ENCODE measurements at regions not wholly inside any gene's neighbourhood (a gene's known extent, or its start where the extent isn't known, plus 50 kb on each side); places are given as distances from the start of the nearest gene placed in this dataset.

DNA sequence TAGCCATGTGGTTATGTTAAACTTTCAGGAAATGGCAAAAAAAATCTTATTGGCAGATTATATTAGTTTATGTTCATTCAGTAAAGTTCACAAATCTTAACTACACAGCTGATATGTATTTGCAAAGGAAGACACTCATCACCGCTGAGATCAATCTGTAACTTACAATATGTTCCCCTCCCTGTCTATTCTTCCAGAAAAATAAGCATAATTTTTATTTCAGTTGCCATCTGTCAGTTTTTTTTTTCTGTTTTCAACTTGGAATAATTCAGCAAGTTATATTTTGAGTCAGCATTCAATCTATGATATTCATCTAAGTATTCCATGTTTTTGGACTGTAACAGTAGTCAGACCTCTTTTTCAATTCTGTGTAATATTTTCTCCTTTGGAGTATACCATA lies 1019.9 kb upstream of the PTPRD start:
- TF ChIP-seq, protein P1, sequence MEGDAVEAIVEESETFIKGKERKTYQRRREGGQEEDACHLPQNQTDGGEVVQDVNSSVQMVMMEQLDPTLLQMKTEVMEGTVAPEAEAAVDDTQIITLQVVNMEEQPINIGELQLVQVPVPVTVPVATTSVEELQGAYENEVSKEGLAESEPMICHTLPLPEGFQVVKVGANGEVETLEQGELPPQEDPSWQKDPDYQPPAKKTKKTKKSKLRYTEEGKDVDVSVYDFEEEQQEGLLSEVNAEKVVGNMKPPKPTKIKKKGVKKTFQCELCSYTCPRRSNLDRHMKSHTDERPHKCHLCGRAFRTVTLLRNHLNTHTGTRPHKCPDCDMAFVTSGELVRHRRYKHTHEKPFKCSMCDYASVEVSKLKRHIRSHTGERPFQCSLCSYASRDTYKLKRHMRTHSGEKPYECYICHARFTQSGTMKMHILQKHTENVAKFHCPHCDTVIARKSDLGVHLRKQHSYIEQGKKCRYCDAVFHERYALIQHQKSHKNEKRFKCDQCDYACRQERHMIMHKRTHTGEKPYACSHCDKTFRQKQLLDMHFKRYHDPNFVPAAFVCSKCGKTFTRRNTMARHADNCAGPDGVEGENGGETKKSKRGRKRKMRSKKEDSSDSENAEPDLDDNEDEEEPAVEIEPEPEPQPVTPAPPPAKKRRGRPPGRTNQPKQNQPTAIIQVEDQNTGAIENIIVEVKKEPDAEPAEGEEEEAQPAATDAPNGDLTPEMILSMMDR (IDR thresholded peaks at IDR 0.05): no peak
- no peak for TF ChIP-seq POLR2A (IDR thresholded peaks at IDR 0.05)
